Skeletal muscle cell (primary cell): ENCODE measurements at regions not wholly inside any gene's neighbourhood (a gene's known extent, or its start where the extent isn't known, plus 50 kb on each side); places are given as distances from the start of the nearest gene placed in this dataset.
"Not testable (repeated sequence)": the region's sequence is repeated elsewhere in the genome, so short reads cannot be mapped to it uniquely, and the experiment has no call there.

Source experiments
- DNase-seq: peaks from one replicate; pipeline ENCODE4 v3.0.0-alpha.2; 2010; ENCODE audit warnings: low read depth
- H3K4me3 ChIP-seq: 2 replicates; pipeline ENCODE4 v1.5.1; 2011; ENCODE audit warnings: low read depth, mild to moderate bottlenecking, control low read depth, low read length, moderate library complexity

- not testable (repeated sequence) for DNase-seq, H3K4me3 ChIP-seq
These were observed 330.1 kb upstream of the AR start for GRCh38 chrX:67213686-67214085.

DNA sequence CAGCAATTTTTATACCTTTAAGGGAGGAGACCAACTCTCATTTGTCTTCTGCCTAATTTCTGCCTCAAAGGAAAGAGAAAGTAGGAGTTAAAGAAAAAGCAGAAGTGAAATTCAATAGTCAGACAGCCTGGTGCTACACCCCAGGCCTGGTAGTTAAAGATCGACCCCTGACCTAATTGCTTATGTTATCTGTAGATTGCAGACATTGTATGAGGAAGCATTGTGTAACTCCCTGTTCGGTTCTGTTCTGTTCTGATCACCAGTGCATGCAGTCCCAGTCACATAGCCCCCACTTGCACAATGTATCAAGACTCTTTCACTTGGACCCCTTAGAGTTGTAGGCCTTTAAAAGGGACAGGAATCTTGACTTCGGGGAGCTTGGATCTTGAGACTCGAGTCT is 335.9 kb upstream of the AR start:
- H3K4me3 ChIP-seq: no peak overlapping the region
- no peak for DNase-seq

DNA sequence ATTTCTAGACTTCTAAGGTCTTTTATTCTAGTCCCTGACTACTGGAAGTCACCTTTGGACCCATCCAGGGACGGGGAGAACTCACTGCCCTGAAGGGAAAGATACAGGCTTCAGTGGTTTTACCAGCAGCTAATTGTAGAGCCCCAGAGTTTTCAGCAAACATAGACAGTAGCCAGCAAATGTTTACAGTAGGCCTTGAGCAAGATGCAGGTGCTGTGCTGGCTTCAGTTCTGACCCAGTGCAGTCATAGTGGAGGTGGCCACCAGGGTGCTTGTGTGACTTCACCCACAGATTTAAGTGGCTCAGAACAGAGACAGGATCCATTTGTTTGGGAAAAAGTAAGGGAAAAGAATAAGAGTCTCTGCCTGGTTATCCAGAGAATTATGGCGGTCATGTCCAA is 384.4 kb upstream of the AR start:
- no peak for DNase-seq
- H3K4me3 ChIP-seq: no peak overlapping the region

DNA sequence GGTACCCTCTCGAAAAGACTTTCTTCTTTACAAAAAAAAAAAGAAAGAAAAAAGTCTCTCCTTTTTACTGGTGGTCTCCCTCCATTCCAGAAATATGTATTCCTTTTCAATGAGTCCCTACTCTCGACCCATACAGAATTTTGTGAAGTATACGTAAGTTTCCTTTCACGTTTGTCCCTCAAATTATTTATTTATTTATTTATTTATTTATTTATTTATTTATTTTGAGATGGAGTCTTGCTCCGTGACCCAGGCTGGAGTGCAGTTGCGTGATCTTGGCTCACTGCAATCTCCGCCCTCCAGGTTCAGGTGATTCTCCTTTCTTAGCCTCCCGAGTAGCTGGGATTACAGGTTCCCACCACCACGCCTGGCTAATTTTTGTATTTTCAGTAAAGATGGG is 429.2 kb upstream of the AR start:
- H3K4me3 ChIP-seq: no peak overlapping the region
- DNase-seq: no peak

DNA sequence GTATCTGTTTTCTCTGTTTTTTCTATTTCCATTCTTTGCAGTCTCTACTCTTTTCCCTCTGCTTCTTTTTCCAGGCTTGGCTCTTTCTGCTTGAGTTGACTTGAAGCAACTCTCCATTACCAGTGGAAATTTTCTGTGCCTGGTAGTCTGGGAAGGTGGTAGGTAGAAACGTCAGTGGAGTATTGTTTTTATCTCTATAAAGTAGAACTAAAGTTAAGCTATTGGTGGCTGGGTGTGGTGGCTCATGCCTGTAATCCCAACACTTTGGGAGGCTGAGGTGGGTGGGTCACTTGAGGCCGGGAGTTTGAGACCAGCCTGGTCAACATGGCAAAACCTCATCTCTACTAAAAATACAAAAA is 438.1 kb upstream of the AR start:
- no peak overlapping the region for H3K4me3 ChIP-seq
- DNase-seq: no peak

- DNase-seq: no peak
- no peak overlapping the region for H3K4me3 ChIP-seq
These were observed 438.7 kb upstream of the AR start for GRCh38 chrX:67104982-67105757.

DNA sequence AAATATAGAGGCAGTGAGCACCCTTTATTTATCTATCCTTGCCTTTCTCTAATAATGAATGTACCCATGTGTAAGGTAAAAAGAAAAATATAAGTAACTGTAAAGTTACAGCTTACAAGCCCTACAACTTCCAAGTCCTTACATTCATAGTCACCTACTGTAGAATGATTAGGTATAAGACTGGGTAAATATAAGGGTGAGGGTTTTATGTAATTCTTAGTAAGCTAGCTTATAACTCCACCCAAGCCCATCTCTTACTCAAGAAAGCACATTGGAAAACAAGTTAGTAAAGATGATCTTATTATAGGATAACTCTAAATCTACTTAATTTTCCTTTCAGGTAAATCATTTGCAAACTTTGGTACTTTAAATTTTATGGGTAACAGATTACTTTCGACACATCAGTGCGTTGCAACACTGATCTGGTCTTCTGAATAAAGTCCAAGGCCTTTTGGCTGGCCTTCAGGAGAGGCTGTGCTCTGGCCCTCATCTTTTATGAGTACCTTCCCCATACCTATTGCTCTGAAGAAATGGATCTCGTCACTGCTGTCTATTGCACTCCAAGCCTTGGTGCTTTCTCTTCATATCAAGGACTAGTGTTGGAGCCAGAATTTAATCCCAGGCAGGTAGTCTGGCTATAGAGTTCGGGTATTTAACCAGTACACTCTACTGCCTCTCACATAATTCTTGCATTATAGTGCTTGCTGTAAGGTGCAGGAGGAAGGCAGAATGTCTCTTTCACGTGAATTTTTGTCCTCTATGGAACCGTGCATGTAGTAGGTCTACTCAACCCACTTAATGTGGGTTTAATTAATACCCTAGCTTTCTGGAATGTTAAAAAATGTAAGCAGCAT is 443.6 kb upstream of the AR start:
- DNase-seq: no peak
- no peak overlapping the region for H3K4me3 ChIP-seq

- DNase-seq: no peak
- H3K4me3 ChIP-seq: no peak overlapping the region
These were observed 449.8 kb upstream of the AR start for GRCh38 chrX:67094061-67094460.

DNA sequence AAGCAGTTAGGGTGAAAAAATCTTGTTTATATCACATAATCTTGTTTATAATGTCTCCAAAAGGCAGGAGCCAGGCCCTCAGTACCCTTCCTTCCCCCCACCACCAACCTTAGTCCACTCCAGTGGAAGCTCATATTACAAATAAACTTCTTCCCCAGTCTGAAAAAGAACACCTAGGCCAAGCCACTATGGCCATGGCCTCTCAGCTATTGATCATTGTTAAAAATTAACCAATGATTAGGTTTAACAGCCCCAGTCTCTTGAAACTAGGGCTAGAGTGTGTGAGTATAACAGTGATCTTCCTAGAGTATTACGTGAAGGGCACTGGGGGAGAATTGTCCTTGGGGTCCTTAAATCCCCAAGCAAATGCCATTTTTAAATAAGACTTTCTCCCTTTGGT is 411.9 kb upstream of the EDA2R start:
- H3K4me3 ChIP-seq: no peak overlapping the region
- DNase-seq: no peak

- DNase-seq: no peak
- no peak overlapping the region for H3K4me3 ChIP-seq
These were observed 406.0 kb upstream of the EDA2R start for GRCh38 chrX:67044866-67045265.

- no peak overlapping the region for H3K4me3 ChIP-seq
- no peak for DNase-seq
These were observed 405.3 kb upstream of the EDA2R start for GRCh38 chrX:67044029-67044653.

- H3K4me3 ChIP-seq: no peak overlapping the region
- DNase-seq: no peak
These were observed 365.6 kb upstream of the EDA2R start for GRCh38 chrX:67004451-67004850.

GRCh38 chrX:66994729-66995128 is 355.9 kb upstream of the EDA2R start:
- H3K4me3 ChIP-seq: no peak overlapping the region
- DNase-seq: no peak

- DNase-seq, H3K4me3 ChIP-seq: not testable (repeated sequence)
These were observed 353.2 kb upstream of the EDA2R start for GRCh38 chrX:66992077-66992476.

- H3K4me3 ChIP-seq: no peak overlapping the region
- DNase-seq: no peak
These were observed 349.5 kb upstream of the EDA2R start for GRCh38 chrX:66988331-66988730.

DNA sequence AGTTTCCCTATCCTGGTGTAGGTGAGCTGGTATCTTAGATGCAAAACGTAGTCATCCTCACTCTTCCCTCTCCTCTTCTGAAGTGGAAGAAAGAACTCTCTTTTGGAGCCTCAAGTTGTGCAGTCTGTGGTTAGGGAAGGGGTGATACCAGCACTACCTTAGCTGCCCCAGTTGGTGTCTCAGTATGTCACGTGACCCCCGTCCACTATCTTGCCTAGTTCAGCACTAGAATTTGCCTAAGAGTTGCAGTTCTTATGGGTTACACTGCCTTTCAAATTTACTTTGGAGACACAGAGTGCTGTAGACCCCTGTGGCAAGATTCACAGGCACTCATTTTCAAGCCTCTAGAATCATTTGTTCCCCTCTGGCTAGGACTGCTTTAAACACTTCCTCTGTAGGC is 322.8 kb upstream of the EDA2R start:
- no peak overlapping the region for H3K4me3 ChIP-seq
- DNase-seq: no peak

- no peak for DNase-seq
- H3K4me3 ChIP-seq: no peak overlapping the region
These were observed 292.8 kb upstream of the EDA2R start for GRCh38 chrX:66931713-66932112.

- not testable (repeated sequence) for H3K4me3 ChIP-seq
These were observed 291.6 kb upstream of the EDA2R start for GRCh38 chrX:66930516-66930915.

DNA sequence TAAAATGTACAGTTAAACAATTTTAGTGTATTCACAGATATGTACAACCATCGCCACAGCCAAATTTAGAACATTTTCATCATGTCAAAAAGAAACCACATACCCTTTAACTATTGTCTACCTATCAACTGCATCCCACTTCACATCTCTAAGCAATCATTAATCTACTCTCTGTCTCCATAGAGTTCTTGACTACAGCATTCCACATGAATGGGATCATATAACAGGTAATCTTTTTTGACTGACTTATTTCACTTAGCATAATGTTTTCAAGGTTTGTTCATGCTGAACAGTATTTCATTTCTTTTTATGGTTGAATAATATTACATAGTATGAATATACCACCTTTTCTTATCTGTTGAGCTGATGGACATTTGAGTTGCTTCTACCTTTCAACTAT is 281.4 kb upstream of the EDA2R start:
- no peak for DNase-seq
- H3K4me3 ChIP-seq: no peak overlapping the region

More at GRCh38 chrX:66930516-66930915, 291.6 kb upstream of the EDA2R start:
- DNase-seq: not testable (repeated sequence)

DNA sequence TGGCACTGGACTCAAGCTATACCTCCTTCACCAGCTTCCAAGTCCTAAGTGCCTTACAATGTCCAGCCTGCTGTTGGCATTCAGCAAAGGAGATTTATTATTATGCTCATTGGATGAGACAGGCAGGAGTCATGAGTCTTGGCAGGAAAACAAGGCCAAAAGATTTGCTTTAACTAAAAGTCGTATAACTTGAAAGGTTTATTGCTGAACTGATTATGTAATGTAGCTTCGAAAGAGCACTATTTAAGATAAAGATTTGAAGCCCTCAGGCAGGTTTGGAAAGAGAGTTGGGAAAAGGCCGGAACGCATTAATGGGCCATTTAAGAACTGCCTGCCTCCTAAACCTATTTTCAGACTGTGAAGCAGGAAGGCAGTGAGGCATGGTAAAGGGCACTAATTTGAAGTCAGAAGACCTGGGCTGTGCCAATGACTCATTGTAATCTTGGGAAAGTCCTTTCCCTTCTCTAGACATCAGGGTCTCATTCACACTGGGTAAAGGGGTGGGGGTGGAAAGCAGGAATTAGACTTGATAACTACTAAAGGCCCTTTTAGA is 280.5 kb upstream of the EDA2R start:
- no peak for DNase-seq
- H3K4me3 ChIP-seq: no peak overlapping the region
